Fibroblast of mammary gland (primary cell): ENCODE measurements at regions not wholly inside any gene's neighbourhood (a gene's known extent, or its start where the extent isn't known, plus 50 kb on each side); places are given as distances from the start of the nearest gene placed in this dataset.

Source experiments
- DNase-seq: peaks from one replicate; pipeline ENCODE4 v3.0.0-alpha.2; 2010; ENCODE audit warnings: low read depth
- H3K4me3 ChIP-seq: 2 replicates; pipeline ENCODE4 v1.5.1; 2011; ENCODE audit warnings: low read depth, mild to moderate bottlenecking, low read length, moderate library complexity; ENCODE audit not compliant: control insufficient read depth
- TF ChIP-seq, protein P1 (sequence below): conservative IDR thresholded peaks from 2 replicates; pipeline ENCODE4 v1.5.1; 2011; ENCODE audit warnings: low read depth, low read length, inconsistent platforms; ENCODE audit not compliant: control insufficient read depth, insufficient read depth

DNA sequence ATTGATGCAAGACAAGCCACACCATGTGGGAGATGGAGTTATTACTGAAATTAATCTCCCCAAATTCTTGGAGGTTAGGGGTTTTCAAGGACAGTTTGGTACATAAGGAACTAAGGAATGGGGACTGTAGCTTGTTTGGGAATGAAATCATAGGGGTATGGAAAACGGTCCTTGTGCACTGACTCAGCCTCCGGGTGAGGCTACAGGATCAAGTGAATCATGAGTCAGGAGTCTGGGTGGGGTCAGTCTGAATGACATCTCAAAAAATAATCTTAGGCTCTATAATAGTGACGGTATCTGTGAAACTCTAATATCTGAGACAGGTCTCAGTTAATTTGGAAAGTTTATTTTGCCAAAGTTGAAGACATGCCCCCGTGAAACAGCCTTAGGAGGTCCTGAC lies 128.5 kb upstream of the CYSLTR1 start:
- DNase-seq, result peak; percentile 56
- TF ChIP-seq, protein P1, sequence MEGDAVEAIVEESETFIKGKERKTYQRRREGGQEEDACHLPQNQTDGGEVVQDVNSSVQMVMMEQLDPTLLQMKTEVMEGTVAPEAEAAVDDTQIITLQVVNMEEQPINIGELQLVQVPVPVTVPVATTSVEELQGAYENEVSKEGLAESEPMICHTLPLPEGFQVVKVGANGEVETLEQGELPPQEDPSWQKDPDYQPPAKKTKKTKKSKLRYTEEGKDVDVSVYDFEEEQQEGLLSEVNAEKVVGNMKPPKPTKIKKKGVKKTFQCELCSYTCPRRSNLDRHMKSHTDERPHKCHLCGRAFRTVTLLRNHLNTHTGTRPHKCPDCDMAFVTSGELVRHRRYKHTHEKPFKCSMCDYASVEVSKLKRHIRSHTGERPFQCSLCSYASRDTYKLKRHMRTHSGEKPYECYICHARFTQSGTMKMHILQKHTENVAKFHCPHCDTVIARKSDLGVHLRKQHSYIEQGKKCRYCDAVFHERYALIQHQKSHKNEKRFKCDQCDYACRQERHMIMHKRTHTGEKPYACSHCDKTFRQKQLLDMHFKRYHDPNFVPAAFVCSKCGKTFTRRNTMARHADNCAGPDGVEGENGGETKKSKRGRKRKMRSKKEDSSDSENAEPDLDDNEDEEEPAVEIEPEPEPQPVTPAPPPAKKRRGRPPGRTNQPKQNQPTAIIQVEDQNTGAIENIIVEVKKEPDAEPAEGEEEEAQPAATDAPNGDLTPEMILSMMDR, result no peak
- no peak overlapping the region for H3K4me3 ChIP-seq

DNA sequence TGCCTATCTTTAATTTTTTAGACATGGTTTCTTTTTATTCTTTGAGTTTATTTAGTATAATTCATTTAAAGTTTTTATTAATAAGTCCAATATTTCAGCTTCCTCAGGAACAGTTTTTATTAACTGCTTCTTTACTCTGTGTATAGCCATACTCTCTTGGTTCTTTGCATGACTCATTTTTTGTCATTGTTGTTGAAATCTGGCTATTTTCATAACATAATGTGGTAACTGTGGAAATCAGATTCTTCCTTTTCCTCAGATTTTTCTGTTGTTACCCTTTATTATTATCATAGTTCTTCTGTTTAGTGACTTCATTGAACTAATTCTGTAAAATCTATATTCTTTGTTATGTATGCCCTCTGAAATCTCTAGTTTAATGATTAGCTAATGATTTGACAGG lies 124.9 kb upstream of the CYSLTR1 start:
- DNase-seq, result peak; percentile 11
- TF ChIP-seq, protein P1, result no peak
- no peak overlapping the region for H3K4me3 ChIP-seq

DNA sequence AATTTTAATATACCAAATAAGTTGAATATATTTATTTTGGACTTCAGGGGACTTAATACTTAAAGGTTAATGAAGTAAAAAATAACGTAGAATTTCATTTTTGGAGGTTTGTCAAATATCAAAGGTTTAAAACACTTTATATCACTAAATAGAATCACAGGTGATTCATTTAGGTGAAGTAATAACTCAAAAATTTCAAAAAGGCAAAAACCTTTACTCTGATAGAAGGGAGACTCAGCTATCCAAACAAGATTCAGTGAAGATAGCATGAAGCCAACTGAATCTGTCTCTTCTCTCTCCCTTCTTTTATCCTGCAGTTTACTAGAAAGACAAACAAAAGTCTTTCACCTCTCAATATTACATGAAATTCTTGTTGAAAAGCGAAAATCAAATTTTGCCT lies 110.2 kb upstream of the CYSLTR1 start:
- no peak for DNase-seq
- TF ChIP-seq, protein P1, result no peak
- no peak overlapping the region for H3K4me3 ChIP-seq

DNA sequence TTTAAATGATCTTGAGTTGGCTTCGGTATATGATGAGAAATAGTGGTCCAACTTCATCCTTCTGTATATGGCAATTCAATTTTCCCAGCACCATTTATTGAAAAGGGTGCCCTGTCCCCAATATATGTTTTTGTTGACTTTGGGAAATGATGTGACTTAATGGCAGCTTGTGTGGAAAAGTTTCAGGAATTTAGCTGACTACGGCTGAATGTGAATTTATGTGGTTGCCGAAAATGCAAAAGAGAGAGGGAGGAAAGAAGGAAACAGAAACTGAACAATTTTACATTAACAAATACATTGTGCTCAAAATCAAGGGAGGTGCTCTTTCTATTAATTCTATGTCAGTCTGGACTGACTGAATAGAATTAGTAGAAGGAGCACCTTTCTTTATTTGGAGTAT lies 101.8 kb upstream of the CYSLTR1 start:
- no peak for DNase-seq
- H3K4me3 ChIP-seq, result no peak overlapping the region
- TF ChIP-seq, protein P1, result no peak

DNA sequence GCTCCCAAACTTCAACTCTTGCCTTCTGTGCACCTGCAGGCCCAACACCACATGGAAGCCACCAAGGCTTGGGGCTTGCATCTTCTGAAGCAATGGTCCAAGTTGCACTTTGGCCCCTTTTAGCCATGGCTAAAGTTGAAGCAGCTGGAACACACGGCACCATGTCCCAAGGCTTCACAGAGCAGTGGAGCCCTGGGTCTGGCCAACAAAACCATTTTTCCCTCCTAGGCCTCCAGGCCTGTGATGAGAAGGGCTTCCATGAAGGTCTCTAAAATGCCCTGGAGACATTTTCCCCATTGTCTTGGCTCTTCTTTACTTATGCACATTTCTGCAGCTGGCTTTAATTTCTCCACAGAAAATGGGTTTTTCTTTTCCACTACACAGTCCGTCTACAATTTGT lies 61.3 kb upstream of the CYSLTR1 start:
- TF ChIP-seq, protein P1, result no peak

DNA sequence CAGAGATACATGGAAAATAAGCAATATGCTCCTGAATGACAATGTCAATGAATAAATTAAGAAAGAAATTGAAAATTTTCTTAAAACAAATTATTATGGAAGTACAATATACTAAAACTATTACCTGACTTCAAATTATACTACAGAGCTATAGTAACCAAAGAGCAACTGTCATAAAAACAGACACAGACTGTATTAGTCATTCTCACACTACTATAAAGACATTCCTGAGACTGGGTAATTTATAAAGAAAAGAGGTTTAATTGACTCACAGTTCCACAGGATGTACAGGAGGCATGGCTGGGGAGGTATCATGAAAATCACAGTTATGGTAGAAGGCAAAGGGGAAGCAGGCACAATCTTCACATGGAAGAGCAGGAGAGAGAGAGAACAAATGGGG lies 60.0 kb upstream of the CYSLTR1 start:
- no peak overlapping the region for H3K4me3 ChIP-seq
- DNase-seq, result no peak
- TF ChIP-seq, protein P1, result no peak

More for the DNA sequence above, 61.3 kb upstream of the CYSLTR1 start:
- H3K4me3 ChIP-seq, result no peak overlapping the region
- DNase-seq, result no peak

DNA sequence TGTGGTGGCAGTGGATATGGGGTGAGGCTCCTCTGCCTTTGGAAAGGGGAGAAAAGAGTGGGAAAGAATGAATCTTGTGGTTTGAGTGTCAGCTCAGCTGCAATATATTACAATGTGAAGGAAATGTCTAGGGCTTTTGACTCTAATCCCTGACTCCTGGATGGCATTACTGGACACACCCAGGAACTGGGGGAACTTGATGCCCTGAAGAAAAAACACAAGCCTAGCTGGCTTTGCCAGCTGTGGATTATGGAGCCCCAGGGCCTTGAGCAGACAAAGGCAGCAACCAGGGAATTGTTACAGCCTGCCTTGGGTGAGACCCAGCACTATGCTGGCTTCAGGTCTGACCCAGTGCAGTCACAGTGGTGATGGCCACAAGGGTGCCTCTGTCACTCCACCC lies 57.1 kb upstream of the CYSLTR1 start:
- no peak for DNase-seq
- TF ChIP-seq, protein P1, result no peak
- no peak overlapping the region for H3K4me3 ChIP-seq
